ENCODE measurements at regions not wholly inside any gene's neighbourhood (a gene's known extent, or its start where the extent isn't known, plus 50 kb on each side); places are given as distances from the start of the nearest gene placed in this dataset.

DNA sequence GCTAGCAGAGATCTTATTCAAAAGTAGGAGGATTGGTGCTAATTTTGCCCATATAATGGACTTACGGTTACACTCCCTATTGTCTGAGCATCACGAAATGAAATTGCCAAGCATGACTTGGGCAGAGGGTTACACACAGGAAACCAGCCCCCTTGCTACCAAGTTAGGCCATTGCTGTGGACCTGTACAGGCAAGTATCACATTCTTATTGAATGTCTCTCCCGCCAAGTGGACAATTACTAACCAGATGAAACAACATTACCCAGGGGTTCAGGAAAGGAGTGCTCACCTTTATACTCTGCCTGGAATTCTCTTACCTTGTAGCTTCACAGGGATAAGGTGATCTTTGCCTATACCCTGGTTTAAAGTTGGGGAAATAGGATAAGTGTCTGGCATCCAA is 70.6 kb upstream of the TOX3 start:
- Mint-ChIP-seq H3K9me3 (no peaks in the 10 kb centered on the region), H3K4me1 (no peaks in the 10 kb centered on the region), H3K27ac (no peak overlapping the region), H3K36me3 (ENCODE audit: low read depth) (no peaks in the 10 kb centered on the region), H3K4me3 (no peak overlapping the region), H3K27me3 (ENCODE audit: insufficient read depth) (peaks cover 5% of the 10 kb centered on the region)
- H3K27me3 ChIP-seq (ENCODE audit: control insufficient read depth, insufficient read depth, low read length, poor library complexity, severe bottlenecking): peaks cover 5% of the 10 kb centered on the region
- TF ChIP-seq, protein P1, sequence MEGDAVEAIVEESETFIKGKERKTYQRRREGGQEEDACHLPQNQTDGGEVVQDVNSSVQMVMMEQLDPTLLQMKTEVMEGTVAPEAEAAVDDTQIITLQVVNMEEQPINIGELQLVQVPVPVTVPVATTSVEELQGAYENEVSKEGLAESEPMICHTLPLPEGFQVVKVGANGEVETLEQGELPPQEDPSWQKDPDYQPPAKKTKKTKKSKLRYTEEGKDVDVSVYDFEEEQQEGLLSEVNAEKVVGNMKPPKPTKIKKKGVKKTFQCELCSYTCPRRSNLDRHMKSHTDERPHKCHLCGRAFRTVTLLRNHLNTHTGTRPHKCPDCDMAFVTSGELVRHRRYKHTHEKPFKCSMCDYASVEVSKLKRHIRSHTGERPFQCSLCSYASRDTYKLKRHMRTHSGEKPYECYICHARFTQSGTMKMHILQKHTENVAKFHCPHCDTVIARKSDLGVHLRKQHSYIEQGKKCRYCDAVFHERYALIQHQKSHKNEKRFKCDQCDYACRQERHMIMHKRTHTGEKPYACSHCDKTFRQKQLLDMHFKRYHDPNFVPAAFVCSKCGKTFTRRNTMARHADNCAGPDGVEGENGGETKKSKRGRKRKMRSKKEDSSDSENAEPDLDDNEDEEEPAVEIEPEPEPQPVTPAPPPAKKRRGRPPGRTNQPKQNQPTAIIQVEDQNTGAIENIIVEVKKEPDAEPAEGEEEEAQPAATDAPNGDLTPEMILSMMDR (conservative IDR thresholded peaks at IDR 0.05): no peak
- no peak overlapping the region for H3K27ac ChIP-seq (ENCODE audit: low read depth, low read length)
- H3K4me3 ChIP-seq (ENCODE audit: low read length): no peak overlapping the region
- 40 to 63% methylated on average over 2 to 3 of the region's 3 CpGs for WGBS, 2 experiments (ENCODE audit: insufficient coverage in 1 of 2, insufficient read length in 1 of 2)
- H3K9me3 ChIP-seq (ENCODE audit: control insufficient read depth, low read length): peaks cover 6% of the 10 kb centered on the region
- DNase-seq: no peak
- H3K4me1 ChIP-seq (ENCODE audit: control insufficient read depth, insufficient read depth, low read length): no peaks in the 10 kb centered on the region
- H3K36me3 ChIP-seq (ENCODE audit: control insufficient read depth, insufficient read depth, low read length): no peaks in the 10 kb centered on the region
- H3K9ac ChIP-seq (ENCODE audit: extremely low read depth, low read length, poor library complexity, severe bottlenecking): no peak overlapping the region

DNA sequence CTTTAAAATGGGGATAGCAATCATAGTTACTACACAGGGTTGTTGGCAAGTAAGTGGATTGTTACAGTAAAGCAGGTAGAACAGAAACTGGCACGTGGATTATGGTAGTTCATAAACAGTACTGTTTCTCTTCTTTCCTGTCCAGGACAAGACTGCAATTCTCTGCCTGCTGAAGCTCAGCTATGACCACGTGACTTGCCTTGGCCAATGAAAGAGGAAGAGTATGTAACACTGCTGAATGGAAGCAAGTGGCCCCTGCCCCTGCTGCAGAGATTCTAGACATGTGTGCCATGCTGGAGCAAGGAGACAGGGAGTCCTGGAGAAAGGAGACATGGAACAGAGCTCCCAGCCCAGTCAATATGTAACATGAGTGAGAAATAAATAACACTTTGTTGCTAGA is 66.6 kb upstream of the TOX3 start:
- Mint-ChIP-seq H3K4me1 (no peaks in the 10 kb centered on the region), H3K9me3 (no peaks in the 10 kb centered on the region), H3K27ac (no peak overlapping the region), H3K4me3 (no peak overlapping the region), H3K27me3 (ENCODE audit: insufficient read depth) (no peaks in the 10 kb centered on the region), H3K36me3 (ENCODE audit: low read depth) (no peaks in the 10 kb centered on the region)
- H3K27me3 ChIP-seq (ENCODE audit: control insufficient read depth, insufficient read depth, low read length, poor library complexity, severe bottlenecking): no peaks in the 10 kb centered on the region
- no peak overlapping the region for H3K27ac ChIP-seq (ENCODE audit: low read depth, low read length)
- H3K4me3 ChIP-seq (ENCODE audit: low read length): no peak overlapping the region
- 82 to 100% methylated on average over 1 to 2 of the region's 2 CpGs for WGBS, 2 experiments (ENCODE audit: insufficient coverage in 1 of 2, insufficient read length in 1 of 2)
- no peak for DNase-seq
- H3K36me3 ChIP-seq (ENCODE audit: control insufficient read depth, insufficient read depth, low read length): no peaks in the 10 kb centered on the region
- no peak overlapping the region for H3K9ac ChIP-seq (ENCODE audit: extremely low read depth, low read length, poor library complexity, severe bottlenecking)
- H3K9me3 ChIP-seq (ENCODE audit: control insufficient read depth, low read length): no peaks in the 10 kb centered on the region
- no peaks in the 10 kb centered on the region for H3K4me1 ChIP-seq (ENCODE audit: control insufficient read depth, insufficient read depth, low read length)
- TF ChIP-seq, protein P1 (conservative IDR thresholded peaks at IDR 0.05): no peak

DNA sequence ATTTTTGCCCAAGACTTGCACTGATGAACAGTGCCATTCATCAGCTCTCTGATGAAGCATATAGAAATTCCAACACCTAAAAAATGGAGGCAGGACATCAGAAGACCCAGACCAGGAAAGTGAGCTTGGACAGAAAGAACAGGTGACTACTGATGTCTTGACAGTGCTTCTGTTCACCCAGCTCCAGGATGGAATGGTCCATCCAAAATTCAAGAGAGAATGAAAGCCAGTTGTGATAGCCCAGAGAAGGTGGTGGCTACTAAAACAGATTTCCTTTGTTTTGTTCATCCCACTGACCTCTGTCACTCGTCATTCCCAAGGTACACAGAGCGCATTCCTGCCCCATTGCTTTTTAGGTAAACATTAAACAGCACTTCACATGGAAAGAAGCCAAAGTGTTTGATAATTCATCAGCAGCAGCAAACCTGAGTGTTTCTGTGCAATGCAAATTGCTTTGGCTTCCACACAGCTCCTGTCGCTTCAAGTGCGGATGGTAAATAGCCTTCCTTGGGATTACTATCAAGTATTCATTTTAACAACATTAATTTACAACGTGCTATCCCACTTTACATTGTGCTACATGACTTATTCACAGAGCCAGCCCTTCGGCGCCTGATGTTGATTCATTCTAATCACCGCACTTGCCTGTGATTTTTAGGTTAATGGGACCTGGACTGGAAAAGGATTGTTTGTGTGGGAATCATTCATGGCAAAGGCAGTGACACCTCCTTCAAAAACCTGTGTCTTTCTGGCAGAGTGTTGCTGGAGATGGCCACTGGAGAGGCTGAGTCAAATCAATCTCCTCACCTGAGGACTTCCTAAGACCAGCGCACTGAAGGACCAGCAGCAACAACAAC is 65.1 kb upstream of the TOX3 start:
- Histone ChIP-seq H3K27me3 (ENCODE audit: control insufficient read depth, insufficient read depth, low read length, poor library complexity, severe bottlenecking) (no peaks in the 10 kb centered on the region), H3K36me3 (ENCODE audit: control insufficient read depth, insufficient read depth, low read length) (no peaks in the 10 kb centered on the region), H3K4me1 (ENCODE audit: control insufficient read depth, insufficient read depth, low read length) (no peaks in the 10 kb centered on the region), H3K4me3 (ENCODE audit: low read length) (no peak overlapping the region), H3K9me3 (ENCODE audit: control insufficient read depth, low read length) (no peaks in the 10 kb centered on the region), H3K9ac (ENCODE audit: extremely low read depth, low read length, poor library complexity, severe bottlenecking) (no peak overlapping the region), H3K27ac (ENCODE audit: low read depth, low read length) (no peak overlapping the region)
- Mint-ChIP-seq H3K36me3 (ENCODE audit: low read depth) (no peaks in the 10 kb centered on the region), H3K9me3 (no peaks in the 10 kb centered on the region), H3K4me1 (no peaks in the 10 kb centered on the region), H3K4me3 (no peak overlapping the region), H3K27me3 (ENCODE audit: insufficient read depth) (no peaks in the 10 kb centered on the region), H3K27ac (no peak overlapping the region)
- TF ChIP-seq, protein P1 (conservative IDR thresholded peaks at IDR 0.05): no peak
- 91 to 99% methylated on average over 5 to 9 of the region's 9 CpGs for WGBS, 2 experiments (ENCODE audit: insufficient coverage in 1 of 2, insufficient read length in 1 of 2)
- no peak for DNase-seq

Data from endodermal cell (in vitro differentiated cells).